GM21786 (cell line): ENCODE measurements at regions not wholly inside any gene's neighbourhood (a gene's known extent, or its start where the extent isn't known, plus 50 kb on each side); places are given as distances from the start of the nearest gene placed in this dataset.
A peak's percentile ranks its signal among the peaks of the same experiment; 100 is the strongest.

ENCODE experiments used
- ATAC-seq: cut with Tn5 transposase; IDR thresholded peaks from one replicate; pipeline ENCODE4 v1.9.1; 2021; ENCODE audit not compliant: unreplicated experiment

DNA sequence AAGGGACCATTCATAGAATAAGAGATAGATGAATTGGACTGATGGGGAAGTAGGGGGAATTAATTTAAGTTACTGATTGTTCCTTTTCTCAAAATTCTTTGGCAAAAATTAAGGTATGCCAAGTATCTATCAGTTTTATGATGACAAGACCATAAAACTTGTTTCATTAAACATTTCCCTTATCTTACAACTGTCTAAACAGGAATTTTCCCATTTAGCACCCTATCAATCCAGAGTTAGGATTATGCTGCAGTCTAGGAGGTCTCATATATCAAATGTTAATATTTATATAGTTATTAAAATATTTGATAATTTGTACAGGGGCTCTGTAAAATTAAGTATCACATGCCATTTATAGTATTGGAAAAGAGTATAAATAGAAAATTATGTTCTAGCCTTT lies 51.5 kb upstream of the ARID1B start:
- ATAC-seq: no peak

DNA sequence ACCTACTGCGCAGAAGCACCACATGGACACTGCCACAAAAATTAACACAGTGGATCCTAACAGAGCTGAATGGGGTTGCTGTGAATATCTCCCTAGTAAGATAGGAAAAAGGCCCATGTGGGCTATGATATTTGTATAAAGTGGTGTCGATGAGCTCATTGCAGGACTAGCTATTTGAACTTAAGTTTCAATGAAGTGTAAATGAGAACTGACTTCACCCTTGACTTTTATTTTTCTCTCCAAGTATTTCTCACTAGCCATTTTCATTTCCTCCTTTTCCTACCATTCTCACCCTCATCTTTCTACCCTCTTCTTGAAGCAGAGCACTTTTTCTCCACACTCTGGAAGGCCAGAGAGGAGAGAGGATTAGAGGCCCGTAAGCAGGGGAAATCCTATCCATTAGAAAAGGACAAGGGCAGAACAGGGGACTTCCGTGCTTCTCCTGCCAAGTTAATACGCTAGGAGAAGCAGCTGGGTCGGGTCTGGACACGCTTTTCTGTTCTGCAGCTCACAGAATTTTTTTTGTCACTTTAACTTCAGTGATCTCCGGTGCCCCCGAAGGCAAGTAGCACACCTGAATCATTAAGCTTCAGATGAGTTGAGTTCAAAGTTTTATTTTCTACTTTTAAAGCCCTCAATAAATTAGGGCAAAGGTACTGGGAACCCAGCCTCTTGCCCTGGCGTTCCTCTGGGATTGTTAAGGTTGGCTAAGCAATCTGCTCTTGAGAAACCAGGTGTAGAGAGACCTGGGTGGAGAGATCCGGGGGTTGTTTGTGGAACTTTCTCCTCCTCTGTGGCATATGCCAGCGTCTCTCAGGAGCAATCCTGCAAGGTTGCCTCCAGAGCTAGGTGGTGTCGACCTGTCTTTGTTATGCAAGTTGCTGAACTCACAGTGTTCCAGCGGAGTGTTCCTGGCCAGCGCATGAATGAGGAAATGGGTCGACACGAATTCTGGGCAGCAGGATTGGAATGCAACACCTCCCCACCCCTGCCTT lies 56.2 kb upstream of the ARID1B start:
- ATAC-seq: peak; percentile 68

DNA sequence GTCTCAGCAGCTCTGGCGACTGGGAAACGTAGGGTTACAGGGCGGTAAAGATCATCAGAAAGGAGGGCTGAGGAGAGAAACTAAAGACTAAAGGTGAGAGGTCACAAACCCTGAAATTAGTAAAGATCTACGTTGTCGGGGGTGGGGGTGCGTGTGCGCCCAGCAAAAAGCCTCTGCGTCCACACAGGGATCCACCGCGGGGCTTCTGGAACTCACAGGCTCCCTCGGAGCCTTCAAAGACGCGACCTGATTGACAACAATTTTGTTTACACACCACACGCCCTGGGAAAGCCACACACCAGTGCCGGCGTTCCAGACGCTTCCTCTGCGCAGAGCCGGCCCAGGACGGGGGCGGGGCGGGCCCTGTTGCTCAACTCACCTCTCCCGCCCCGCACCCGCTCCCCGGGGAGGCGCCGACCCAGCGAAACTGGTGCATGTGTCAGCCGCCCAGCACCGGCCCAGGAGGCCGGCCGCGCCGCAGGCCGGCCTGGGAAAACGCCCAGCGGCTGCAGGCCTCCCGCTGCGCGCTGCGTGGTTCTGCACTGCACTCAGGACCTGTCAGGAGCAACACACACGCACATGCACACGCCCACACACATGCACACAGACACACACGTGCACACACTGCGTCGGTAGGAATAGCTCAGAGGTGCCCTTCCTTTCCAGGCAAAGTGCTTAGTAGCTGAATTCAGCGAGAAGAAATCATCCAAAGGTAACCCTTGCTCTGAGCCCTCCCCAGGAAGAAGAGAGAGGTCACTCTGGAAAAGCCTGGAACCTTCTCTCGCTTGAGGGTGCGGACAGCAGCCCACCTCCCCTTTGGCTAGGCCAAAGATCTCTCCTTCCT lies 57.2 kb upstream of the ARID1B start:
- peak; percentile 60 for ATAC-seq

DNA sequence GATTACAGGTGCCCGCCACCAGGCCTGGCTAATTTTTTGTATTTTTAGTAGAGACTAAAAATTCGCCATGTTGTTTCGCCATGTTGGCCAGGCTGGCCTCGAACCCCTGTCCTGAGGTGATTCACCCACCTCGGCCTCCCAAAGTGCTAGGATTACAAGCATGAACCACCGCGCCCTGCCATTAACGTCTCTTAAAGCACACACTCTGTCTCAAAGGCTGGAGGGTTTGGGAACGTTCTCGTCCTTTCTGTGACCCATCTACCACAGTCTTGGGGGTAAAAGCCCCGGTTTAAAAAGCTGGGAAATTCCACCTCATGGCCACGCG lies 57.8 kb upstream of the ARID1B start:
- no peak for ATAC-seq

DNA sequence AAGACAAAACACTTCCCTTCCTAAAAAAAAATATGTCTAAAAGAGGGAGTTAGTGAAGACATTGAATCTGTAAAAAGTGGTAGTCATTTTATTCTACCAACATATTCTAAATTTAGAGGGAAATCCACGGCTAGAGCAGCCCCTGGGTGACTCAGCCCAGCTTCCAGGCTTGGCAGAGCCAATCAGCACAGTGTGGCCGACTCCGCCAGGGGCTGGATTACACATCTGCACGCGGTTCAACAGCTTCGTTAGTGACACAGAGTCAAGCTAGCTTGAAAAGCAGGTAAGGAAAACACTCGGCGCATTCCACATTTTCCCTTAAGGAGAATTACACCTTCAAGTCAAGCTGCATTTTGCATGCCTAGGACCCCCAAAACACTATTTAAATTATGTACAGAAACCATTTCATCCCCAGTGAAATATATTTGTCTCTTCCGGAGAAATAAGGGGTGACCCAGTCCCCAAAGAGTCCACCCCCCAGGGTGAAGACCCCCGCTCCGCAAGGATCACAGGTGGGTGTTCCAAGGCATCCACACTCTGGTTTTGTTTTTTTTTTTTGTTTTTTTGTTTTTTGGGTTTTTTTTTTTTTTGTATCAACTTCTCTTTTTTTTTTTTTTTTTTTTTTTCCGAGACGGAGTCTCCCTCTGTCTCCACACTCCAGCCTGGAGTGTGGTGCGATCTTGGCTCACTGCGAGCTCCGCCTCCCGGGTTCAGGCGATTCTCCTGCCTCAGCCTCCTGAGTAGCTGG lies 58.4 kb upstream of the ARID1B start:
- ATAC-seq: no peak

DNA sequence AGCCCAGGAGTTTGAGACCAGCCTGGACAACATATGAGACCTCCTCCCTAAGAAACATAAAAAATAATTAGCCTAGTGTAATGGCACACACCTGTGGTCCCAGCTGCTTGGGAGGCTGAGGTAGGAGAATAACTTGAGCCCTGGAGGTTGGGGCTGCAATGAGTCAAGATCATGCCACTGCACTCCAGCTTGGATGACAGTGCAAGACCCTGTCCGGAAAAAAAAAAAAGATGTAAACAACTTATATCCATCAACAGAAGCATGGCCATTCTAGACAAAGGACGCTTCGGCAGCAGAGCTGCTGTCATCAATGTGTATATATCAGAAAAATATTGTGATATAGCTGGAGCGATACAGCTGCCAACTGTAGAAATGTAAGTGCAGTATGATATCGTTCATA lies 59.6 kb upstream of the ARID1B start:
- ATAC-seq: no peak

DNA sequence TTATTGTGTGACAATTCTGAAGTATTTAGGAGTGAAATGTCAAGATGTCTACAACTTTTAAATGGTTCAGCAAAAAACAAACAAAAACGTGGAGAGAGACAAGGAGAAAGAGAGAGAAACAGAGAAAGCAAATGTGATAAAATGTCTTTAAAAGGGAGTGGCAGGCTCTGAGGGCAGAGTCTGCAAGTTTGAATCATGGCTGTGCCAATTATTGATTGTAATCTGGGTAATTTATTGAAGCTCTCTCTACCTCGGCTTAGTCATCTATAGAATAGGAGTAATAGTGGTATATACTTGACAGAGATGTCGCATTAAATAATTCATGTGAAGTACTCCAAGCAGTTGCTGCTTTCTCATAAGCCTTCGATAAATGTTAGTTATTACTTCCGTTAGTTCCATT lies 61.3 kb upstream of the ARID1B start:
- no peak for ATAC-seq

DNA sequence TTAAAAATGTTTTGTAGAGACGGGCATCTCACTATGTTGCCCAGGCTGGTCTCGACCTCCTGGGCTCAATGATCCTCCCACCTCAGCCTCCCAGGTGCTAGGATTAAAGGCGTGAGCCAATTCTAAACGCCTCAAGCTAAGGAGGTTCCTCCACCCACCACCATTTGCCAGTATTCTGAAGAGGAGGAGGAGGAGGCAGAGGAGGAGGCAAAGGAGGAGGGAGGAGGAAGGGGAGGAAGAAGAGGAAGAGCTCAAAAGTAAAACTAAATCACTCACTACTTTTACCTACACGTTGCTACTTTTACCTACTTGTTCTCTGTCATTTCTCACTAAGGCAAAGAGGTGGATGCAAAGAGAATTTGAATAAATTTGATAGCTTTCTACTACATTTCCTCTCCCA lies 63.6 kb upstream of the ARID1B start:
- no peak for ATAC-seq

DNA sequence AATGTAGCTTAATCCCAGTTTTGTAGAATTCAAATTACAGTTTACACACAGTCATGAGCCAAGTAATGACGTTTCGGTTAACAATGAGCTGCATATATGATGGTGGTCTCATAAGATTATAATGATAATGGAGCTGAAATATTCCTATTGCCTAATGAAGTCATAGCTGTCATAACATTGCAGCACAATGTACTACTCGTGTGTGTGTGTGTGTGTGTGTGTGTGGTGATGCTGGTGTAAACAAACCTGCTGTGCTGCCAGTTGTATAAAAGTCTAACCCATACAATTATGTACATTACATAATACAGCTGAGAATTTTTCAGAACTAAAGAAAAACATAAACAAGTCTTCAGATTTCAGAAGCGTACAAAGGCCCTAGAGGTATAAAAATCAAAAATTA lies 66.7 kb upstream of the ARID1B start:
- no peak for ATAC-seq

DNA sequence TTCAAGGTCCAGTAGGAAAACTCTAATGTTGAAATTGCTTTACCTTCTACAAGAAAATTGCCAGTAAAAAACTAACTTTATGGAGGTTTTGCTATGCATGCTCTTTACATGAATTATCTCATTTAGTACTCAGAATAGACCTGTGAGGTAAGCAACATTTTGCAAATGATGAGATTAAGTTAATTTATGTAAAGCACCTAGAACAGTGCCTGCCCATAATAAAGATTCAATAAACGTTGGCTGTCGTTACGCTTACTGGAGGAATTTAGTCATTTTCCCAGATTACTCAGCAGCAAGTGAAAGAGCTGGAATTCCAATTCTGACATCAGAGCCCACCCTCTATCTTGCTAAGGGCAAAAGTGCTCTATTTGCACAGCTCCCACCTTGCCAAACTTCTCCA lies 69.4 kb upstream of the ARID1B start:
- no peak for ATAC-seq

DNA sequence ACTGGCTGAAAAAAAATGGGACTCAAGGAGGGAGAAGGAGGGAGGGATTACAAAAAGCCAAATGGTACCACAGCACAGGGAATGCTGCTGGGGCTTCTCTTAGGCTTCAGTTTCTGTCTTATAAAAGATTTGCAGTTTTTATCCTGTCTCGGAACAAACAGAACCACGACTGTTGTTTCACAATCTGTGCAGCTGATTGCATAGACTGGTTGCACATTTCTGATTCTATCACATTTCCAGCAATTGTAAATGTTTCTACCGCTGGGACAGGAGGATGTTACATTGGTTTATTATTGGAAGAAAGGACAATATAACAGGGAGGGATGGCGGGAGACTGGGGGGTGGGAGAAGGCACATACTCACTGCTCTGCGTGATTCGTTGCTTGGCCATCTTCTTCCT lies 73.5 kb upstream of the ARID1B start:
- no peak for ATAC-seq

DNA sequence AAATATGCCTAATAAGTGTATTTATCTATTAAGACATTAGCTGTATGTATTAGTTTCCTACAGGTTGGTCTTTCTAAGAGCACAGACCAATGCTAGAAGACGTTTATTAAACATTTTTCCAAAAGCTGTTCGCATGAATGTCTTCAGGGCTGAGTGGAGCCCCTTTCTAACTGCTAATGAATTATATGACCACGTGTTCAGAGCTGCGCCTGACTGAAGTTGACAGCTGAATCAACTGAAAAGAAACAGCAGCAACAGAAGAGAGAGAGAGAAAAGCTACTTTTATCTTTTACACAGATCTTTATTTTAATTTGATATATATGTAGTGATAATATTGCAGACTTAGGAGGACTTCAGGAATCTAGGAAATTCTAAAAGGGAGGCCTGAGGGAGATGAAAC lies 75.2 kb upstream of the ARID1B start:
- ATAC-seq: no peak

DNA sequence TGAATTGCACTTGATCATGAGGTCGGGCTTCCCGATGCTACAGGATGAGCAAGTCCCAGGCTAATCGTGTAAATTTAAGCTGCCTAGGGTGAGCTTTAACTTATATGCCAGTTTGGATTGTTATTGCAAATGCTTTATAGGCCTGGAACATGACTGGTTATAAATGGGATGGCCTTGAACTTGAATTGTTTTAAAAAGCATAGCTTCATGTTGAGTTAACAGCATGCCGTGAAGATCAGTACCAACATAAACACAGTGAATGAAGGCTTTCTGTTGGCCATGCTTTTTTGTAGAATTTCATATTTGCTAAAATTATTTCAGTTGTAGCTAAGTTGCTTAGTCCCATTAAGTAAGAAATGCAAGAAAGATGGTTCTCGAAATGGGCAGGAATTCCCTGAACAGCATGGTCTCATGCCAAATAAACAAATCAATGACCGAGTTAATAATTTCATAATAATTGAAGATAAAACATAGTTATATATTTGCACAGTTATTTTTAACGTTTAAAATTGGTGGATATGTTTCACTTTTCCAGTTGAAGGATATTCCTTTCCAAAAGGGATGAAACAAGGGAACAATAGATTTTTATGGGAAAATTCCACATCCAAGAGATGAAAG lies 76.6 kb upstream of the ARID1B start:
- ATAC-seq: no peak

DNA sequence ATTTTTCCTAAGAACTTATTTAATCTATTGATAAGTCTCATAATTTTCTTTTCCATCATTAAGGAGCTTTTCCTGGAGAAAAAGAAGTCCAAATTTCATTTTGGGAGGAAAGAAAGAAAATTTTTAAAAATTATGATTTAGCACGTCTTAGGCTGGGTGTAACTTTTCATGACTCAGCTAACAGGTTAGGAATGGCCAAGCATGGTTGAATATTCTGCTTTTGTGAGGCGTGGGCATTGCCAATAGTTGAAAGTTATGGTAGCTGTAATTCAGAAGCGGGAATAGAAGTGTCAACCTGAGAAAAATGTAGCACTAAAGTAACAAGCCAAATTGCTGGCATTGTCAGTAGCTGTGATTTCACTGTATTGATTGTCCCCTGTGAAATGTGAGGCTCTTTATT lies 77.2 kb upstream of the ARID1B start:
- ATAC-seq: no peak

DNA sequence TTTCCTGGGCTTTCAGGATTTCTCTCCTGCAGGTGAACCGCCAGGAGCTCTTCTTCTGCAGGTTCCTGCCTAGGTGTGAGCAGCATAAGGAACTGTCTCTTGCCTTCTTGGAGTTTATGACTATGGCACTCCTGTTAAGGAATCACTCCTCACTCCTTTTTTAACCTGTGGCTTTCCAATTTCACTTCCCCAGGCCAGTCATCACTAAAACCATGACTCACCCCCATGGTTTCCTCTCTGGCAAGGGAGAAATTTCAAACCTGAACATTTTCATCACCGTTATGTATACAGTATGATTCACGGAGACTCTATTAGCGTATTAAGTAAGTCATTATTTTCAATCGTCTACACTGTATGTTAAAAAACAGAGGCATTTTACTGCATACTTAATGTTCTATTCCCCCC lies 78.2 kb upstream of the ARID1B start:
- ATAC-seq: peak; percentile 37

DNA sequence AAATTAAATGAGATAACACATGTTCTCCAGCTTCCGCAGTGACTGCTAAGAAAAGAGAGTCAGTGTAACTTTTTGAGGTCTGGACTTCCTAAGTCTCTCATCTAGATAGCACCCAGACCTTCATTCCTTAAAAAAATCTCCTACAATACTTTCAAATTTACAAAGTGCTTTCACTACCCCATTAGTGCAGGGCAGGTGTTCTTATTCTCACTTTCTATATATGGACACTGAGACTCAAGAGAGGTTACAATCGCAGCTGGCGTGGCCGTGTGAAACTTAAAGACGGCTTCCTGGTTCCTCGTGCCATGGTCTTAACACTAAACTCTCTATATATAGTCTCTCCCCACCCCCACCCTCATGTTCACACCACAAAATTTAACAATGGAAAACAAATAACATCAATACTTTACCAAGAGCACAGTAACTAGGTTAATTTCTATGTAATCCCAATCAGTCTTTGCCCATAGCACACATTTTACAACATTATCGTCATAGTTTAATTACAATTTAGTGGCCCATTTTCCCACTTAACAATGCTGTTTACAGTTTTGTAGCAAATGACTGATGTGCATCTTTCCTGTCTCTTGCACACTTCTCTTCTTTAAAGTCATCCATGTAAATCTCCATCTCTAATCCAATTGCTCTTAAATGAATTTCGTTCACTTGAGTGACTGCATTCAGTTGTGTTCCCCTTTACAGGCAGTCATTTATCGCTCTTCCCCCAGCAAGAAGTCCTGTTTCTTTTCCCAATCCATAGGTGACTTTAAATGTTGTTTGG lies 78.8 kb upstream of the ARID1B start:
- ATAC-seq: peak; percentile 74

DNA sequence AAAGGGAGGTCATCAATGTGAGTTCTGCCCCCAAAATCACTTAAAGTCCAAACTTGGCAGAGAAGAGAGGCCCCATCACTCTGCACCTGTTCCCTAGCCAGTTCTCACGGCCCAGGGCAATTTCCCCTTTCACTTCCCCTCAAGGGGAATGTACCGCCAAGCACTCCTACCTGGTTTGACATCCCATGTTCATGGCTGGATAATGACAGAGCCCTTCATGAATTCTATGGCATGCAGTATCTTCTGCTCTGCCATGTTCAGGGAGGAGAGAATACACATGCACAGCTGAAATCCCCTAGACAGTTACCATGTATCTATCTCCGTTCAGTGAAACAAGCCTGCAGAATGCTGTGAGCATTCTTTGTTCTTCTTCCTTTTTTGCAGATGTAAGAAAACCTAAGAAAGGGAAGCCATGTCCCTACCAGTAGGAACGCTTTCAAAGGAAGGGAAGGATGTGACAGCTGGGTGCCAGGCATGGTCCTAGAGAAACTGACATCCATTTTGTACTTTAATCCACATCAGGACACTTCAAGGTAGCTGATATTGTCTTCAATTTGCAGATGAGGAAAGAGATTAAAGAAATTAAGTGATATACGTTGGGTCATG lies 79.8 kb upstream of the ARID1B start:
- peak; percentile 32 for ATAC-seq

DNA sequence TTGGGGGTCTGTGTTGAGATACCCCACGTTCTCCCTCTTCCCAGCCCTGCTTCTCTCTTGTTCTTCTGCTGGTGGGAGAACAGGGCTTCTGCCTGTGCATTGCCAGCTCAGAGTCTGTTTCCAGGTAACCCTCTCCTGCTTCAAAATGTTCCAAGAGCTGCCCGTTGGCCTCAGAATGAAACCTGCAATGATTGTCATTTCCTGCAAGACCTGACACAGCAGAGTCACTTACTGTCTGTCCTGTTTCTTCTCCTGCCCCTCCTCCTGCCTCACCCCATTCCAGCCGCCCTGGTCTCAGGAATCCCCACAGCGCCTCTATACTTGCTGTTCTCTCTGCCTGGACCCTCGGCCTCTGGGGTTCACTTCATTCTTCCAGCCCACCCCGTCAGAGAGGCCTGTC lies 81.4 kb upstream of the ARID1B start:
- no peak for ATAC-seq

DNA sequence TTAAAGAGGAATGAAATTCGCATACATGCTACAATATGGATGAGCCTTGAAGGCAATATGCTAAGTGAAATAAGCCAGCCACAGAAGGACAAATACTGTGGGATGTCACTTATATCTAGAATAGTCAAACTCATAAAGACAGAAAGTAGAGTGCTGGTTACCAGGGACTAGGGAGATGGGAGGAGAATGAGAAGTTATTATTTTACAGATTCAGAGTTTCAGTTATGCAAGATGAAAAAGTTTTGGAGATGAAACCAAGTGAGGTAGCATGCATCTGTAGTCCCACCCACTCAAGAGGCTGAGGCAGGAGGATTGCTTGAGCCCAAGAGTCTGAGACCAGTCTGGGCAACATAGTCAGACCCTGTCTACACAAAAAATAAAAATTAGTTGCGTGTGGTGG lies 82.5 kb upstream of the ARID1B start:
- no peak for ATAC-seq

DNA sequence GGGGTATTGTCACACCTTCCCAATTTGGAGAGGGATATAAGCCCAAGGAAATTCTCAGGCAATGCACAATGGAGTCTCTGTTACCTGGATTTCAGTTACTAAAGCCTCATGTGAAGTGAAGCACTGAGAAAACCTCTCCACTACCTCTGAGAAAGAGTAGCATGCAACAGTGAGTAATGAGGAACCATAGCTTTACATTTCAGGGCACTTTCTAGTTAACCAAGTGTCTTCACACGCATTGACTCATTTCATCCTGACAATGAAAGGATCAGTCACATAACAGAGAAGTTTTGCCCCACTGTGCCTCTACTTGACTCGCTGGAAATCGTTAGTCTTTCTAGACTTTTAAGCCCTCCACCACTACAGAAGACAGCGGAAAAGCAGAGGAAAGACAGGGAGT lies 86.2 kb upstream of the ARID1B start:
- ATAC-seq: peak; percentile 63
